Loucy (cell line): ENCODE measurements at regions not wholly inside any gene's neighbourhood (a gene's known extent, or its start where the extent isn't known, plus 50 kb on each side); places are given as distances from the start of the nearest gene placed in this dataset.

Experiments used
- H2AFZ ChIP-seq: fragments of 200-600 bp; sonication (generic); 2 replicates; pipeline ENCODE4 v1.6.0; 2016; ENCODE audit warnings: antibody characterized with exemption, mild to moderate bottlenecking, low read length, moderate library complexity
- H3F3A ChIP-seq: fragments of 200-600 bp; 2 replicates; pipeline ENCODE4 v1.6.0; 2016; ENCODE audit warnings: antibody characterized with exemption, low read depth, mild to moderate bottlenecking
- H3K27me3 ChIP-seq: fragments of 200-600 bp; sonication (generic); 2 replicates; pipeline ENCODE4 v1.6.1; 2014; ENCODE audit warnings: low read length, mild to moderate bottlenecking; ENCODE audit not compliant: insufficient read depth, poor library complexity, severe bottlenecking
- H3K36me3 ChIP-seq: fragments of 200-600 bp; sonication (generic); 2 replicates; pipeline ENCODE4 v1.6.1; 2016; ENCODE audit warnings: low read length; ENCODE audit not compliant: insufficient read depth
- H3K4me1 ChIP-seq: fragments of 200-600 bp; sonication (generic); 2 replicates; pipeline ENCODE4 v1.5.1; 2014; ENCODE audit warnings: low read length, mild to moderate bottlenecking; ENCODE audit not compliant: insufficient read depth, poor library complexity, severe bottlenecking
- H3K4me2 ChIP-seq: fragments of 200-600 bp; sonication (generic); 2 replicates; pipeline ENCODE4 v1.6.0; 2014; ENCODE audit warnings: antibody characterized with exemption, low read length, low read depth, mild to moderate bottlenecking; ENCODE audit not compliant: poor library complexity, severe bottlenecking
- H3K4me3 ChIP-seq: fragments of 200-600 bp; sonication (generic); 2 replicates; pipeline ENCODE4 v1.5.1; 2014; ENCODE audit warnings: low read length, mild to moderate bottlenecking, mixed read lengths; ENCODE audit not compliant: poor library complexity, severe bottlenecking
- H3K79me2 ChIP-seq: fragments of 200-600 bp; sonication (generic); 2 replicates; pipeline ENCODE4 v1.6.1; 2014; ENCODE audit warnings: low read length; ENCODE audit not compliant: insufficient read depth
- H3K9ac ChIP-seq: fragments of 200-600 bp; sonication (generic); 2 replicates; pipeline ENCODE4 v1.6.0; 2014; ENCODE audit warnings: mild to moderate bottlenecking, low read depth, low read length, moderate library complexity; ENCODE audit not compliant: poor library complexity, severe bottlenecking
- H3K9me2 ChIP-seq: fragments of 200-600 bp; sonication (generic); replicated peaks from 2 replicates; pipeline ENCODE4 v1.6.1; 2016; ENCODE audit warnings: low read depth, low read length, mixed read lengths
- H3K9me3 ChIP-seq: fragments of 200-600 bp; sonication (generic); 2 replicates; pipeline ENCODE4 v1.6.1; 2014; ENCODE audit warnings: mild to moderate bottlenecking, antibody characterized with exemption, low read length, low read depth; ENCODE audit not compliant: insufficient read depth
- H4K20me1 ChIP-seq: fragments of 200-600 bp; sonication (generic); 2 replicates; pipeline ENCODE4 v1.6.0; 2014; ENCODE audit warnings: antibody characterized with exemption, low read length, mild to moderate bottlenecking; ENCODE audit not compliant: insufficient read depth, poor library complexity, severe bottlenecking
- CTCF ChIP-seq: fragments of 200-600 bp; sonication (generic); conservative IDR thresholded peaks from 2 replicates; pipeline ENCODE4 v1.5.1; 2014; ENCODE audit warnings: mild to moderate bottlenecking, antibody characterized with exemption, low read length
- EZH2phosphoT487 ChIP-seq: fragments of 200-600 bp; IDR thresholded peaks from 2 replicates; pipeline ENCODE4 v1.6.1; 2018; ENCODE audit warnings: antibody characterized with exemption, mild to moderate bottlenecking, moderate library complexity, borderline replicate concordance

GRCh38 chr3:59580499-59580898 is 530.7 kb upstream of the CFAP20DC start:
- Histone ChIP-seq H3K79me2 (no peaks in the 10 kb centered on the region), H4K20me1 (no peaks in the 10 kb centered on the region), H3K9me3 (no peaks in the 10 kb centered on the region), H3K4me1 (no peaks in the 10 kb centered on the region), H3K9ac (no peak overlapping the region), H3F3A (no peaks in the 10 kb centered on the region), H3K27me3 (no peaks in the 10 kb centered on the region), H3K9me2 (no peaks in the 10 kb centered on the region), H3K36me3 (no peaks in the 10 kb centered on the region), H2AFZ (peak overlapping the region; percentile 57; the same call in 1 of the 2 replicates), H3K4me3 (no peak overlapping the region), H3K4me2 (no peak overlapping the region)
- TF ChIP-seq CTCF, result no peak

GRCh38 chr3:59578129-59578528 is 528.3 kb upstream of the CFAP20DC start:
- Histone ChIP-seq H2AFZ (no peak overlapping the region; the same call in 1 of the 2 replicates), H3K79me2 (no peaks in the 10 kb centered on the region), H3K9me3 (no peaks in the 10 kb centered on the region), H3K36me3 (no peaks in the 10 kb centered on the region), H3F3A (no peaks in the 10 kb centered on the region), H3K27me3 (no peaks in the 10 kb centered on the region), H4K20me1 (no peaks in the 10 kb centered on the region), H3K4me2 (no peak overlapping the region), H3K4me1 (no peaks in the 10 kb centered on the region), H3K9me2 (no peaks in the 10 kb centered on the region), H3K9ac (no peak overlapping the region), H3K4me3 (no peak overlapping the region)
- TF ChIP-seq CTCF (no peak), EZH2phosphoT487 (no peak)

- Histone ChIP-seq H3F3A (no peaks in the 10 kb centered on the region), H4K20me1 (no peaks in the 10 kb centered on the region), H3K4me3 (no peak overlapping the region), H3K9me2 (no peaks in the 10 kb centered on the region), H3K36me3 (no peaks in the 10 kb centered on the region), H3K4me2 (no peak overlapping the region), H3K79me2 (no peaks in the 10 kb centered on the region), H3K27me3 (no peaks in the 10 kb centered on the region), H2AFZ (no peak overlapping the region), H3K9me3 (no peaks in the 10 kb centered on the region), H3K4me1 (no peaks in the 10 kb centered on the region), H3K9ac (no peak overlapping the region)
- no peak for TF ChIP-seq CTCF
- no peak for TF ChIP-seq EZH2phosphoT487
These were observed 526.8 kb upstream of the CFAP20DC start for GRCh38 chr3:59576606-59577005.
